GM12873 (cell line): ENCODE measurements at regions not wholly inside any gene's neighbourhood (a gene's known extent, or its start where the extent isn't known, plus 50 kb on each side); places are given as distances from the start of the nearest gene placed in this dataset.

Source experiments
- TF ChIP-seq, protein P1 (sequence below): IDR thresholded peaks from 2 replicates; pipeline ENCODE4 v1.5.1; 2012; ENCODE audit warnings: low read depth, mild to moderate bottlenecking, moderate library complexity, low read length, control low read depth; ENCODE audit not compliant: insufficient read depth; ENCODE audit errors: missing control alignments

DNA sequence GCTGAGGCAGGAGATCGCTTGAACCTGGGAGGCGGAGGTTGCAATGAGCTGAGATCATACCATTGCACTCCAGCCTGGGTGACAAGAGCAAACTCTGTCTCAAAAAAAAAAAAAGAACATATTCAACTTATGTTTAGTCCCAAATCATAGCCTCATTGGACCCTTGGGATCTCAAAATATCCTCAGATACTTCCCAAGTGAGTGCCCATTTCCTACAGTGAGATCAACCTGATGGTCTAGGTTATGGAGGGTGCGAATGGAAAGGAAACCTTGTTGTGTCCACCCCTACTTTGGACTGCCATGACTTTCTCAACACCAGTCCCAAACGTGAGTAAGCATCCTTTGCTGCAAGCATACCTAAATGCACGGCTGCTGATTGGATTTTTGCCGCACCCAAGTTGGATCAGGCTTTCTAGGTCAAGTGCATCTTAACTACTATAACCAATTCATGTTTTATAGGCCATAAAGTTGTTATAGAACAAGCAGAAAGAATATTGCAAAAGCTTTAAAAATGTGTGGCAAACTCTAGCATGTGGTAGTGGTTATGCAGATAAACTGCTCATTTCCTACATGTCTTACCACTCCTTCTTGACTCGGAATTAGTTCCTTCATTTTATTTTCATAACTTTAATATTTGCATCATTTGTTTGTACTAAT is 131.2 kb downstream of the PLEKHG1 start:
- TF ChIP-seq, protein P1, sequence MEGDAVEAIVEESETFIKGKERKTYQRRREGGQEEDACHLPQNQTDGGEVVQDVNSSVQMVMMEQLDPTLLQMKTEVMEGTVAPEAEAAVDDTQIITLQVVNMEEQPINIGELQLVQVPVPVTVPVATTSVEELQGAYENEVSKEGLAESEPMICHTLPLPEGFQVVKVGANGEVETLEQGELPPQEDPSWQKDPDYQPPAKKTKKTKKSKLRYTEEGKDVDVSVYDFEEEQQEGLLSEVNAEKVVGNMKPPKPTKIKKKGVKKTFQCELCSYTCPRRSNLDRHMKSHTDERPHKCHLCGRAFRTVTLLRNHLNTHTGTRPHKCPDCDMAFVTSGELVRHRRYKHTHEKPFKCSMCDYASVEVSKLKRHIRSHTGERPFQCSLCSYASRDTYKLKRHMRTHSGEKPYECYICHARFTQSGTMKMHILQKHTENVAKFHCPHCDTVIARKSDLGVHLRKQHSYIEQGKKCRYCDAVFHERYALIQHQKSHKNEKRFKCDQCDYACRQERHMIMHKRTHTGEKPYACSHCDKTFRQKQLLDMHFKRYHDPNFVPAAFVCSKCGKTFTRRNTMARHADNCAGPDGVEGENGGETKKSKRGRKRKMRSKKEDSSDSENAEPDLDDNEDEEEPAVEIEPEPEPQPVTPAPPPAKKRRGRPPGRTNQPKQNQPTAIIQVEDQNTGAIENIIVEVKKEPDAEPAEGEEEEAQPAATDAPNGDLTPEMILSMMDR = no peak

DNA sequence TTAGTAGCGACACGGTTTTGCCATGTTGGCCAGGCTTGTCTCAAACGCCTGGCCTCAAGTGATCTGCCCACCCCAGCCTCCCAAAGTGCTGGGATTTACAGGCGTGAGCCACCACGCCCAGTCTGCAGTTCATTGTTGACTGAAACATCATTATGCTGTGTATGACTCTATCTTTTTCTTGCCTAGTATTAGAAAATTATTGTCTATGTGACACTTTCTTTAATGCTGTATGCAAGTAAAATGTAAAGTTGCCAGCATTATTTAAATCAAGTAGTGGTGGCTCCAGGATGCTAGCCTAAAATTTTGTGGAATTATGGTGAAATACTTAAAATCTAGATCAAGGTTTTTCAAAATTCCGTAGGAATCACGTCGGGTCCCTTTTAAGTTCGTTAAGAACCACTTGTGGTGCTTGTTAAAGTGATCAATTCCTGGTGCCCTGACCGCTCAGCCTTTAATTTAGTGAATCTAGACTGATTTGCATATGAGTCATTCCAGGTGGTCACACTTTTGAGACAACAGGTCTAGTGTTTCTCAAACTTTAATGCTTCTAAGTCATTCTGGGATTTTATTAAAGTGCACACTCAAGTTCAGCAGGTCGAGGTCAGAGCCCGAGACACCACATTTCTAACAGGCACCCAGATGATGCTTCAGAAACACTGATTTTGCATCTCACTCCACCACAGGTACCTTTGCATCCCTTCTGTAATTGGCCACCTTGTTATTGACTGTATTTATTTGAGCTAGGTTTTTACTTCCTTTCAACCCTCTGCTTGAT is 132.6 kb upstream of the MTHFD1L start:
- TF ChIP-seq, protein P1 = no peak

DNA sequence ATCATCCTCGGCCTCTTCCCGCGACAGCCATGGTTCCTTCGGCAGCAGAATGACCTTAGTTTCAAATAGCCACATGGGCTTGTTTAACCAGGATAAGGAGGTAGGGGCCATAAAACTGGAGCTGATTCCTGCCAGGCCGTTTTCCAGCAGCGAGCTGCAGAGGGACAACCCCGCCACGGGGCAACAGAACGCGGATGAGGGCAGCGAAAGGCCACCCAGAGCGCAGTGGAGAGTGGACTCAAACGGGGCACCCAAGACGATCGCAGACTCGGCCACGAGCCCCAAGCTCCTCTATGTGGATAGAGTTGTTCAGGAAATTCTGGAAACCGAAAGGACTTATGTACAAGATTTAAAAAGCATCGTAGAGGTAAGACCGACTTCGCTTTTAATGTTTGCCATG is 131.8 kb upstream of the MTHFD1L start:
- TF ChIP-seq, protein P1 = no peak

DNA sequence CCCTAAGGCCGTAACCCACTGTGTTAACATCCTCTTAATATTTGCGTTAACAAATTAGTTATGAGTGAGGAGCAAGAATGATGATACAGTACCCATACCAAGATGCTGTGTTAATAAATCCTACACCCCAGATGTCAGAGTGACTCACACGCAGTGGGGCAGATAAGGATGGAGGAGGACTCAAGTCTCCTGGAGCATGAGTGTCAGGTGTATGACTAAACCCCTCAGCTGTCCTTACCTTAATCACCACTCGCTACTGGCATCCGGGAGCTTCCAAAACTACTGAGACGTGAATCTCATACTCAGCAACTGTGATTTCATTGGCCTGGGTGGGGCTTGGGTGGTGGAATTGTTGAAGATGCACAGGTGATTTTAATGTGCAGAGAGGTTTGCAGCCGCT is 131.3 kb upstream of the MTHFD1L start:
- TF ChIP-seq, protein P1 = no peak

DNA sequence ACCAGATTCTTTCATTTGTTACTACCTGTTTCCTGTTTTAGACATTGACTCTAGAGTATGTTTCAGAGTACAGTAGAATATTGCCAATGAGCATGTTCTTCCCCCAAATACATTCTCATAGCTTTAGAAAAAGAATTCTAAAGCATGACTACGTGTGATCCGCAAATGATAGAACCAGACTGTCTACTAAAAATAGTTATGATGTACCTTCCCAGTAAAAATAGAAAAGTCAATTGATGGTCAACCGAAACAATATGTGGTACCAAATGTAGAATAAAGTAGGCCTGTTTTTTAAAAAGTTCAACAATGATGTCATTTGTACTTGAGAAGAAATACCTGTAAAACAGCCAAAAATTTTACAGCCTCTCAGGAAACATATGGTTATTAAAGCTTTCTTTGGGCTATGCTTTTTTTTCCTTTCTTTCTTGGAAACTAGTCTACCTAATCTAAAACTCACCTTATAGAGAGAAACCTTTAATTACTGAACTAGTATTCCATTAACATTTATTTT is 130.1 kb upstream of the MTHFD1L start:
- TF ChIP-seq, protein P1 = no peak

DNA sequence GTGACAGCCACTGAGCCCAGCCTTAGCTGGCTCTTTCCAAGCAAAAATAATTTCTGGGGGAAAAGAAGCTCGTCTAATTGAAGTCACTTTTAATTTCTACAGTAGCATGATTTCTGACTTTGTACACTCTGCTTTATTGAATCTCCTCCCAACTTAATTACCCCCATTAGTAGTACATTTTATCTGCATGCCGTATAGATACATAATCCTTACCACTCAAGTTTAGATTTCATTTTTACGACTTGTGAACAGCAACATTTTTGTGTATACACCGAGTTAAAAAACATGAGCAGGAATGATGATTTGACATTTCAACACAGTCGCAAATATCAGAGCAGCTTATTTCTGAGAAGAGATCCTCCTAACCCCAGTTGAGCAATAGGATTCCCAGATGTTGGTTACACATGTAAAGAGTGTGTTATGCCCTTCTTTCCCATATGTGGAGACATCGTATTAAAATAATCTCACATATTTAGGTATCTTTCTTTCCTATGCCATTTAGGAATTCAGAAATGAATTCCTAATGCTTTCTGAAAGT is 127.3 kb upstream of the MTHFD1L start:
- TF ChIP-seq, protein P1 = no peak

DNA sequence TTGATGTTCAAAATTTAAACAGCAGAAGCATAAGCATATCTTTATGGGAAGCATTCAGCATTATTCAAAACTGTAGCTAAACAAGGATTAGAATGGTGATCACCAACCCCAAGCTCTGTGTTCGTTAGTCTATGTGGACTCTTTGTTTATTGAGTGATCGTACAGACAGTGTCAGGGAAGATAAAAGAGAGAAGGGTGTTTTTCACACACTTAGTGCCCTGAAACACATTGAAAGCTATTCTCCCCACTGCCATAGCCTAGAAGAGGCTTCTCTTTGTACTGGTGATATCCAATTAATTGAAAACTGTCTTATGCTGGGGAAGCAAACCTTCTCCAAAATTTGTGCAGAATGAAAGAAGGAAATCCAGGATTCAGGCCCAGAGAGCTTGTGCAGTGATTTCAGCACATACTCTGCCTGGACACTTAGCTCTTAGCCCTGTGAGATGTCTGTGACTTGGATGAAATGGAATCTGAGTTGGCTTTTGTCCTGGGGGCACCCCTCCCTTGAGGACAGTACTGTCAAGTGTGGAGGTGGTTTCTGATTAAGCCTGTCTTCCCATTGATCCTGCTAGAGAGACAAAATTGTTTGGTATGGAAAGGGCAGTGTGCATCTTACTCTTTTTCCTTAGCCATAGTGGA is 125.7 kb upstream of the MTHFD1L start:
- TF ChIP-seq, protein P1 = no peak
